ENCODE measurements at regions not wholly inside any gene's neighbourhood (a gene's known extent, or its start where the extent isn't known, plus 50 kb on each side); places are given as distances from the start of the nearest gene placed in this dataset.
"Not testable (repeated sequence)": the region's sequence is repeated elsewhere in the genome, so short reads cannot be mapped to it uniquely, and the experiment has no call there.

- no peak overlapping the region for H3K4me3 ChIP-seq (ENCODE audit: low read depth in 1 of 2, low read length in 2 of 2)
- no peaks in the 10 kb centered on the region for H3K27me3 ChIP-seq (ENCODE audit: control insufficient read depth in 1 of 2, insufficient read depth in 2 of 2, low read length in 2 of 2)
- H3K36me3 ChIP-seq (ENCODE audit: control insufficient read depth in 2 of 2, insufficient read depth in 2 of 2, low read length in 1 of 2) = no peaks in the 10 kb centered on the region
- 71 to 78% methylated on average over 3 of the region's 3 CpGs for whole genome bisulfite sequencing, 2 donors
- no peaks in the 10 kb centered on the region for H3K4me1 ChIP-seq (ENCODE audit: control insufficient read depth in 2 of 2, insufficient read depth in 2 of 2, low read length in 1 of 2)
- H3K9me3 ChIP-seq (ENCODE audit: control insufficient read depth in 2 of 2, insufficient read depth in 1 of 2, low read depth in 1 of 2, low read length in 1 of 2) = peaks cover 0 to 2% of the 10 kb centered on the region in 2 donors
- H3K27ac ChIP-seq (ENCODE audit: low read depth in 2 of 2, low read length in 1 of 2) = no peak overlapping the region
Observed at GRCh38 chrX:108945883-108946523, 209.6 kb upstream of the IRS4 start.

DNA sequence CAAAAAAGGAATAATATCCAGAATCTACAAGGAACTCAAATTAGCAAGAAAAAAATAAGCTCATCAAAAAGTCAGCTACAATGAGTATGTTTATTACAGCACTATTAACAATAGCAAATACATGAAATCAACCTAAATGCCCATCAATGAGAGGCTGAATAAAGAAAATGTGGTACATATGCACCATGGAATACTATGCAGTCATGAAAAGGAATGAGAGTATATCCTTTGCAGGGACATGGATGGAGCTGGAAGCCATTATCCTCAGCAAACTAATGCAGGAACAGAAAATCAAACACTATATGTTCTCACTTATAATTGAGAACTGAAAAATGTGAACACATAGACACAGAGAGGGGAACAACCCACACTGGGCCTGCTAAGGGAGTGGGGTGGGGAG is 178.4 kb upstream of the IRS4 start:
- Histone ChIP-seq H3K4me1 (ENCODE audit: control insufficient read depth in 2 of 2, insufficient read depth in 2 of 2, low read length in 1 of 2) (no peaks in the 10 kb centered on the region), H3K9me3 (ENCODE audit: control insufficient read depth in 2 of 2, insufficient read depth in 1 of 2, low read depth in 1 of 2, low read length in 1 of 2) (no peaks in the 10 kb centered on the region), H3K36me3 (ENCODE audit: control insufficient read depth in 2 of 2, insufficient read depth in 2 of 2, low read length in 1 of 2) (no peaks in the 10 kb centered on the region), H3K4me3 (ENCODE audit: low read depth in 1 of 2, low read length in 2 of 2) (no peak overlapping the region), H3K27ac (ENCODE audit: low read depth in 2 of 2, low read length in 1 of 2) (no peak overlapping the region), H3K27me3 (ENCODE audit: control insufficient read depth in 1 of 2, insufficient read depth in 2 of 2, low read length in 2 of 2) (no peaks in the 10 kb centered on the region)

- not testable (repeated sequence) for H3K4me3 ChIP-seq (ENCODE audit: low read depth in 1 of 2, low read length in 2 of 2); H3K4me1 ChIP-seq (ENCODE audit: control insufficient read depth in 2 of 2, insufficient read depth in 2 of 2, low read length in 1 of 2); H3K36me3 ChIP-seq (ENCODE audit: control insufficient read depth in 2 of 2, insufficient read depth in 2 of 2, low read length in 1 of 2); H3K9me3 ChIP-seq (ENCODE audit: control insufficient read depth in 2 of 2, insufficient read depth in 1 of 2, low read depth in 1 of 2, low read length in 1 of 2); H3K27me3 ChIP-seq (ENCODE audit: control insufficient read depth in 1 of 2, insufficient read depth in 2 of 2, low read length in 2 of 2); H3K27ac ChIP-seq (ENCODE audit: low read depth in 2 of 2, low read length in 1 of 2)
- WGBS, 2 donors = 85 to 86% methylated on average over 5 of the region's 5 CpGs
Observed at GRCh38 chrX:108903831-108904230, 167.5 kb upstream of the IRS4 start.

- Histone ChIP-seq H3K27me3 (ENCODE audit: control insufficient read depth in 1 of 2, insufficient read depth in 2 of 2, low read length in 2 of 2) (no peaks in the 10 kb centered on the region), H3K9me3 (ENCODE audit: control insufficient read depth in 2 of 2, insufficient read depth in 1 of 2, low read depth in 1 of 2, low read length in 1 of 2) (no peaks in the 10 kb centered on the region), H3K27ac (ENCODE audit: low read depth in 2 of 2, low read length in 1 of 2) (no peak overlapping the region), H3K4me3 (ENCODE audit: low read depth in 1 of 2, low read length in 2 of 2) (no peak overlapping the region), H3K4me1 (ENCODE audit: control insufficient read depth in 2 of 2, insufficient read depth in 2 of 2, low read length in 1 of 2) (no peaks in the 10 kb centered on the region), H3K36me3 (ENCODE audit: control insufficient read depth in 2 of 2, insufficient read depth in 2 of 2, low read length in 1 of 2) (no peaks in the 10 kb centered on the region)
- WGBS, 2 donors = 57 to 71% methylated on average over 1 of the region's 1 CpG
Observed at GRCh38 chrX:108900333-108900732, 164.0 kb upstream of the IRS4 start.

GRCh38 chrX:108896349-108896748 is 160.0 kb upstream of the IRS4 start:
- H3K27ac ChIP-seq (ENCODE audit: low read depth in 2 of 2, low read length in 1 of 2); H3K27me3 ChIP-seq (ENCODE audit: control insufficient read depth in 1 of 2, insufficient read depth in 2 of 2, low read length in 2 of 2); H3K9me3 ChIP-seq (ENCODE audit: control insufficient read depth in 2 of 2, insufficient read depth in 1 of 2, low read depth in 1 of 2, low read length in 1 of 2); H3K36me3 ChIP-seq (ENCODE audit: control insufficient read depth in 2 of 2, insufficient read depth in 2 of 2, low read length in 1 of 2); H3K4me3 ChIP-seq (ENCODE audit: low read depth in 1 of 2, low read length in 2 of 2); H3K4me1 ChIP-seq (ENCODE audit: control insufficient read depth in 2 of 2, insufficient read depth in 2 of 2, low read length in 1 of 2): not testable (repeated sequence)

GRCh38 chrX:108892501-108892900 is 156.1 kb upstream of the IRS4 start:
- H3K4me1 ChIP-seq (ENCODE audit: control insufficient read depth in 2 of 2, insufficient read depth in 2 of 2, low read length in 1 of 2) = no peaks in the 10 kb centered on the region
- no peaks in the 10 kb centered on the region for H3K36me3 ChIP-seq (ENCODE audit: control insufficient read depth in 2 of 2, insufficient read depth in 2 of 2, low read length in 1 of 2)
- no peaks in the 10 kb centered on the region for H3K27me3 ChIP-seq (ENCODE audit: control insufficient read depth in 1 of 2, insufficient read depth in 2 of 2, low read length in 2 of 2)
- H3K4me3 ChIP-seq (ENCODE audit: low read depth in 1 of 2, low read length in 2 of 2) = no peak overlapping the region
- no peak overlapping the region for H3K27ac ChIP-seq (ENCODE audit: low read depth in 2 of 2, low read length in 1 of 2)
- no peaks in the 10 kb centered on the region for H3K9me3 ChIP-seq (ENCODE audit: control insufficient read depth in 2 of 2, insufficient read depth in 1 of 2, low read depth in 1 of 2, low read length in 1 of 2)

GRCh38 chrX:108875548-108875947 is 139.2 kb upstream of the IRS4 start:
- peaks cover 0 to 9% of the 10 kb centered on the region in 2 donors for H3K27me3 ChIP-seq (ENCODE audit: control insufficient read depth in 1 of 2, insufficient read depth in 2 of 2, low read length in 2 of 2)
- no peaks in the 10 kb centered on the region for H3K36me3 ChIP-seq (ENCODE audit: control insufficient read depth in 2 of 2, insufficient read depth in 2 of 2, low read length in 1 of 2)
- H3K27ac ChIP-seq (ENCODE audit: low read depth in 2 of 2, low read length in 1 of 2) = no peak overlapping the region
- no peak overlapping the region for H3K4me3 ChIP-seq (ENCODE audit: low read depth in 1 of 2, low read length in 2 of 2)
- H3K4me1 ChIP-seq (ENCODE audit: control insufficient read depth in 2 of 2, insufficient read depth in 2 of 2, low read length in 1 of 2) = no peaks in the 10 kb centered on the region
- no peaks in the 10 kb centered on the region for H3K9me3 ChIP-seq (ENCODE audit: control insufficient read depth in 2 of 2, insufficient read depth in 1 of 2, low read depth in 1 of 2, low read length in 1 of 2)

GRCh38 chrX:108843039-108843438 is 106.7 kb upstream of the IRS4 start:
- not testable (repeated sequence) for H3K36me3 ChIP-seq (ENCODE audit: control insufficient read depth in 2 of 2, insufficient read depth in 2 of 2, low read length in 1 of 2); H3K27me3 ChIP-seq (ENCODE audit: control insufficient read depth in 1 of 2, insufficient read depth in 2 of 2, low read length in 2 of 2); H3K27ac ChIP-seq (ENCODE audit: low read depth in 2 of 2, low read length in 1 of 2); H3K9me3 ChIP-seq (ENCODE audit: control insufficient read depth in 2 of 2, insufficient read depth in 1 of 2, low read depth in 1 of 2, low read length in 1 of 2); H3K4me1 ChIP-seq (ENCODE audit: control insufficient read depth in 2 of 2, insufficient read depth in 2 of 2, low read length in 1 of 2); H3K4me3 ChIP-seq (ENCODE audit: low read depth in 1 of 2, low read length in 2 of 2)
- WGBS, 2 donors = 73 to 90% methylated on average over 1 of the region's 1 CpG

- no peaks in the 10 kb centered on the region for H3K9me3 ChIP-seq (ENCODE audit: control insufficient read depth in 2 of 2, insufficient read depth in 1 of 2, low read depth in 1 of 2, low read length in 1 of 2)
- WGBS, 2 donors = 82 to 85% methylated on average over 4 of the region's 4 CpGs
- H3K27me3 ChIP-seq (ENCODE audit: control insufficient read depth in 1 of 2, insufficient read depth in 2 of 2, low read length in 2 of 2) = no peaks in the 10 kb centered on the region
- H3K36me3 ChIP-seq (ENCODE audit: control insufficient read depth in 2 of 2, insufficient read depth in 2 of 2, low read length in 1 of 2) = no peaks in the 10 kb centered on the region
- H3K27ac ChIP-seq (ENCODE audit: low read depth in 2 of 2, low read length in 1 of 2) = no peak overlapping the region
- H3K4me1 ChIP-seq (ENCODE audit: control insufficient read depth in 2 of 2, insufficient read depth in 2 of 2, low read length in 1 of 2) = no peaks in the 10 kb centered on the region
- no peak overlapping the region for H3K4me3 ChIP-seq (ENCODE audit: low read depth in 1 of 2, low read length in 2 of 2)
Observed at GRCh38 chrX:108833993-108834392, 97.6 kb upstream of the IRS4 start.

DNA sequence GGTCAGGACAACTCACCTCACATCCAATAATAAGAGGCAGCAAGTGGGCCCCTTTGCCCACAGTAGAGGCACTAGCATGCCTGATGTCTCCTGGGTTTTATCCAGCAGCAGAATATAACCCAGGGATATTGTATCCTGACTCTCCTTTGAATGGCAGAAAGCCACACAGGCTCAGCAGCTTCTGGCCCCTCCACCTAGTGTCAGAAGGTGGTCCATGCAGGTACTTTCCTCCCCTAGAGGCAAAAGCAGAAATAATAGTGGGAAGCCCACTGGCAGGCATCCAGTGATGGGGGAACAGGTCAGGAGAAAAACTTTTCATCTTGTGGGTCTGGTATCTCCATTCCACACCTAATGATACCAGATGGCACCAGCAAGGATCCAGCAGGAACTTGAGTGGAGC is 75.5 kb upstream of the IRS4 start:
- Histone ChIP-seq H3K9me3 (ENCODE audit: control insufficient read depth in 2 of 2, insufficient read depth in 1 of 2, low read depth in 1 of 2, low read length in 1 of 2) (no peaks in the 10 kb centered on the region), H3K4me3 (ENCODE audit: low read depth in 1 of 2, low read length in 2 of 2) (no peak overlapping the region), H3K36me3 (ENCODE audit: control insufficient read depth in 2 of 2, insufficient read depth in 2 of 2, low read length in 1 of 2) (no peaks in the 10 kb centered on the region), H3K27me3 (ENCODE audit: control insufficient read depth in 1 of 2, insufficient read depth in 2 of 2, low read length in 2 of 2) (no peaks in the 10 kb centered on the region), H3K4me1 (ENCODE audit: control insufficient read depth in 2 of 2, insufficient read depth in 2 of 2, low read length in 1 of 2) (no peaks in the 10 kb centered on the region), H3K27ac (ENCODE audit: low read depth in 2 of 2, low read length in 1 of 2) (no peak overlapping the region)
